IMR-90 (cell line): ENCODE measurements at regions not wholly inside any gene's neighbourhood (a gene's known extent, or its start where the extent isn't known, plus 50 kb on each side); places are given as distances from the start of the nearest gene placed in this dataset.

Experiments used
- ATAC-seq: fragments of 200-7000 bp; cut with Tn5 transposase; 2 replicates; pipeline ENCODE4 v1.9.1; 2020; ENCODE audit warnings: low read depth, mild to moderate bottlenecking, moderate library complexity
- BruUV-seq: library from RNA; stranded (reverse); fragments of 400-500 nt; replicated peaks from 2 replicates; lab custom pipeline; 2021; lab: Mats Ljungman, UMichigan
- CTCF ChIA-PET: fragments of 300-600 bp; formaldehyde crosslinking; extraction: SDS; loops from one replicate; lab custom pipeline; 2021; ENCODE audit warnings: antibody characterized with exemption; lab: Yijun Ruan, JAX
- POLR2A ChIA-PET: fragments of 300-600 bp; sonication (Branson Sonifier 250); formaldehyde crosslinking; loops from one replicate; lab custom pipeline; 2022; ENCODE audit warnings: antibody characterized with exemption; ENCODE audit not compliant: unreplicated experiment; lab: Charles Lee
- DNase-seq: peaks from one replicate; pipeline ENCODE4 v3.0.0; 2013
- H2AFZ ChIP-seq: replicated peaks from 2 replicates; pipeline ENCODE3; 2013; ENCODE audit warnings: low read length, mild to moderate bottlenecking; ENCODE audit not compliant: poor library complexity
- H2AK5ac ChIP-seq: 2 replicates; pipeline ENCODE4 v1.6.1; 2013; ENCODE audit warnings: low read depth, low read length, inconsistent platforms
- H2AK9ac ChIP-seq: replicated peaks from 2 replicates; pipeline ENCODE3; 2013; ENCODE audit warnings: mild to moderate bottlenecking, low read depth, low read length, moderate library complexity; ENCODE audit not compliant: poor library complexity
- H2BK120ac ChIP-seq: 2 replicates; pipeline ENCODE4 v1.6.1; 2013; ENCODE audit warnings: low read depth, low read length, inconsistent platforms
- H2BK15ac ChIP-seq: 3 replicates; pipeline ENCODE4 v1.6.1; 2013; ENCODE audit warnings: low read depth, low read length, inconsistent platforms
- H2BK20ac ChIP-seq: 2 replicates; pipeline ENCODE4 v1.6.1; 2013; ENCODE audit warnings: low read depth, mild to moderate bottlenecking, inconsistent platforms, low read length, moderate library complexity
- H2BK5ac ChIP-seq: 2 replicates; pipeline ENCODE4 v1.6.1; 2013; ENCODE audit warnings: mild to moderate bottlenecking, low read depth, low read length, inconsistent platforms; ENCODE audit not compliant: poor library complexity, severe bottlenecking
- H3K14ac ChIP-seq: replicated peaks from 2 replicates; pipeline ENCODE4 v1.6.1; 2013; ENCODE audit warnings: low read depth, low read length, inconsistent platforms
- H3K18ac ChIP-seq: 2 replicates; pipeline ENCODE4 v1.6.1; 2013; ENCODE audit warnings: low read depth, low read length, control low read depth
- H3K23ac ChIP-seq: 2 replicates; pipeline ENCODE4 v1.6.1; 2013; ENCODE audit warnings: low read depth, low read length, inconsistent platforms
- H3K27ac ChIP-seq: 2 replicates; pipeline ENCODE4 v1.5.1; 2013; ENCODE audit warnings: mild to moderate bottlenecking, control low read depth, low read length; ENCODE audit not compliant: insufficient read depth
- H3K27me3 ChIP-seq: 2 replicates; pipeline ENCODE4 v1.6.1; 2013; ENCODE audit warnings: low read length; ENCODE audit not compliant: control insufficient read depth, insufficient read depth
- H3K36me3 ChIP-seq: 2 replicates; pipeline ENCODE4 v1.6.1; 2013; ENCODE audit warnings: low read length, mixed read lengths; ENCODE audit not compliant: control insufficient read depth, insufficient read depth
- H3K4ac ChIP-seq: 2 replicates; pipeline ENCODE4 v1.6.1; 2013; ENCODE audit warnings: low read depth, low read length, inconsistent platforms
- H3K4me1 ChIP-seq: 2 replicates; pipeline ENCODE4 v1.6.1; 2013; ENCODE audit warnings: low read length, mixed read lengths; ENCODE audit not compliant: control insufficient read depth, insufficient read depth
- H3K4me2 ChIP-seq: 2 replicates; pipeline ENCODE4 v1.6.1; 2013; ENCODE audit warnings: low read depth, mild to moderate bottlenecking, control low read depth, low read length, moderate library complexity
- H3K4me3 ChIP-seq: 2 replicates; pipeline ENCODE4 v1.5.1; 2013; ENCODE audit warnings: low read depth, mild to moderate bottlenecking, control low read depth, low read length, moderate library complexity; ENCODE audit not compliant: insufficient read depth
- H3K56ac ChIP-seq: 2 replicates; pipeline ENCODE4 v1.6.1; 2013; ENCODE audit warnings: low read length, inconsistent platforms; ENCODE audit not compliant: insufficient read depth; ENCODE audit errors: extremely low read depth
- H3K79me1 ChIP-seq, 2 experiments: 2 replicates each; pipeline ENCODE4 v1.6.1; 2013; ENCODE audit warnings: low read length in 2 of 2, inconsistent platforms in 1 of 2, low read depth in 1 of 2
- H3K9ac ChIP-seq: 2 replicates; pipeline ENCODE4 v1.6.1; 2013; ENCODE audit warnings: low read depth, low read length, control low read depth
- H3K9me1 ChIP-seq: 2 replicates; pipeline ENCODE4 v1.6.1; 2013; ENCODE audit warnings: low read length, inconsistent platforms; ENCODE audit not compliant: insufficient read depth
- H3K9me3 ChIP-seq: 2 replicates; pipeline ENCODE4 v1.6.1; 2013; ENCODE audit warnings: low read length; ENCODE audit not compliant: control insufficient read depth, insufficient read depth
- H4K20me1 ChIP-seq: 2 replicates; pipeline ENCODE4 v1.6.1; 2013; ENCODE audit warnings: low read length, inconsistent platforms; ENCODE audit not compliant: insufficient read depth
- H4K5ac ChIP-seq: 2 replicates; pipeline ENCODE4 v1.6.1; 2013; ENCODE audit warnings: mild to moderate bottlenecking, low read depth, low read length, control low read depth
- H4K8ac ChIP-seq, 2 experiments: 2 replicates each; pipeline ENCODE4 v1.6.1; 2013; ENCODE audit warnings: low read depth in 2 of 2, low read length in 2 of 2, control low read depth in 1 of 2, inconsistent platforms in 1 of 2
- H4K91ac ChIP-seq: 2 replicates; pipeline ENCODE4 v1.6.1; 2013; ENCODE audit warnings: low read depth, low read length, inconsistent platforms; ENCODE audit not compliant: insufficient read depth
- BHLHE40 ChIP-seq: fragments of 150-350 bp; IDR thresholded peaks from 2 replicates; pipeline ENCODE4 v1.6.1; 2016; ENCODE audit warnings: mild to moderate bottlenecking, low read depth, low read length
- CEBPB ChIP-seq: IDR thresholded peaks from 2 replicates; pipeline ENCODE4 v1.6.1; 2012; ENCODE audit warnings: low read depth, low read length, improper control_type of control experiment
- CHD1 ChIP-seq: IDR thresholded peaks from 2 replicates; pipeline ENCODE4 v1.6.1; 2012; ENCODE audit warnings: low read depth, low read length, improper control_type of control experiment
- CTCF ChIP-seq: conservative IDR thresholded peaks from 2 replicates; pipeline ENCODE4 v1.5.1; 2012; ENCODE audit warnings: mild to moderate bottlenecking, low read depth, low read length, improper control_type of control experiment
- ELK1 ChIP-seq: fragments of 150-350 bp; IDR thresholded peaks from 2 replicates; pipeline ENCODE4 v1.6.1; 2016; ENCODE audit warnings: low read depth, mild to moderate bottlenecking, low read length, moderate library complexity, borderline replicate concordance
- FOS ChIP-seq: fragments of 150-350 bp; IDR thresholded peaks from 2 replicates; pipeline ENCODE4 v1.6.1; 2016; ENCODE audit warnings: low read depth, low read length
- MAFK ChIP-seq: IDR thresholded peaks from 2 replicates; pipeline ENCODE4 v1.6.1; 2012; ENCODE audit warnings: low read depth, low read length, improper control_type of control experiment
- MAZ ChIP-seq: IDR thresholded peaks from 2 replicates; pipeline ENCODE4 v1.6.1; 2012; ENCODE audit warnings: low read depth, mild to moderate bottlenecking, low read length, improper control_type of control experiment, moderate library complexity, borderline replicate concordance
- MXI1 ChIP-seq: IDR thresholded peaks from 2 replicates; pipeline ENCODE4 v1.6.1; 2012; ENCODE audit warnings: low read depth, mild to moderate bottlenecking, low read length, moderate library complexity, borderline replicate concordance
- NFE2L2 ChIP-seq: fragments of 150-350 bp; IDR thresholded peaks from 2 replicates; pipeline ENCODE4 v1.6.1; 2016; ENCODE audit warnings: low read depth, mild to moderate bottlenecking, low read length
- POLR2A ChIP-seq: IDR thresholded peaks from 2 replicates; pipeline ENCODE4 v1.6.1; 2012; ENCODE audit warnings: mild to moderate bottlenecking, low read depth, low read length
- RAD21 ChIP-seq: IDR thresholded peaks from 2 replicates; pipeline ENCODE4 v1.6.1; 2012; ENCODE audit warnings: low read length, improper control_type of control experiment
- RCOR1 ChIP-seq: IDR thresholded peaks from 2 replicates; pipeline ENCODE4 v1.6.1; 2012; ENCODE audit warnings: mild to moderate bottlenecking, low read length, improper control_type of control experiment; ENCODE audit not compliant: insufficient replicate concordance
- RFX5 ChIP-seq: IDR thresholded peaks from 2 replicates; pipeline ENCODE4 v1.8.0; 2012; ENCODE audit warnings: low read depth, mild to moderate bottlenecking, low read length, moderate library complexity
- SMC3 ChIP-seq: fragments of 150-350 bp; IDR thresholded peaks from 2 replicates; pipeline ENCODE4 v1.6.1; 2016; ENCODE audit warnings: low read depth, mild to moderate bottlenecking, antibody characterized with exemption, low read length, moderate library complexity
- USF2 ChIP-seq: fragments of 150-350 bp; IDR thresholded peaks from 2 replicates; pipeline ENCODE4 v1.6.1; 2017; ENCODE audit warnings: mild to moderate bottlenecking, antibody characterized with exemption, low read length, low read depth
- WGBS, 2 experiments: methylation state at CpG; one replicate each; pipeline versions ENCODE4 v1.1.5 to v1.1.7; 2013; ENCODE audit warnings: missing lambda C conversion rate in 2 of 2; ENCODE audit not compliant: insufficient read length in 1 of 2; ENCODE audit errors: extremely low coverage in 2 of 2; 5-methylcytosine and 5-hydroxymethylcytosine counted together
- dilution Hi-C: fragments of 300-500 bp; cut with HindIII; formaldehyde crosslinking; loops from one replicate; pipeline ENCODE4 v1.14.3; 2018; ENCODE audit warnings: low sequenced_read_pairs; ENCODE audit not compliant: unreplicated experiment
- in situ Hi-C: fragments of 300-500 bp; cut with MboI; formaldehyde crosslinking; loops from 3 replicates; pipeline ENCODE4 v1.14.3; 2019; ENCODE audit warnings: low sequenced_read_pairs, inconsistent platforms, mixed read lengths
- intact Hi-C: fragments of 100-400 bp; cut with micrococcal nuclease; formaldehyde crosslinking; loops from 2 replicates; pipeline ENCODE4 v1.10.0; 2022

- no peak overlapping the region for H2AK5ac ChIP-seq
- H2AK9ac ChIP-seq: no peak overlapping the region
- no peak overlapping the region for H4K8ac ChIP-seq
- H2BK15ac ChIP-seq: no peak overlapping the region
- DNase-seq (no peak), ATAC-seq (no peak)
- no peak overlapping the region for H2BK20ac ChIP-seq
- H3K4me2 ChIP-seq: no peak overlapping the region
- no peak overlapping the region for H2BK120ac ChIP-seq
- in situ Hi-C loops (no loop called here), intact Hi-C loops (no loop called here), dilution Hi-C loops (no loop called here)
- H3K9ac ChIP-seq: no peak overlapping the region
- H3K27ac ChIP-seq: no peak overlapping the region
- H3K4ac ChIP-seq: no peak overlapping the region
- H3K4me1 ChIP-seq: no peaks in the 10 kb centered on the region
- H3K23ac ChIP-seq: no peak overlapping the region
- ChIA-PET CTCF (no interaction called here), POLR2A (no interaction called here)
- H3K36me3 ChIP-seq: no peaks in the 10 kb centered on the region
- no CpG with 5 or more reads among the region's 5 CpGs for WGBS, 2 experiments
- no peak for TF ChIP-seq MXI1
- no peak for TF ChIP-seq BHLHE40
- no peak for TF ChIP-seq CHD1
- TF ChIP-seq MAFK: no peak
- no peak for TF ChIP-seq ELK1
- TF ChIP-seq RCOR1: no peak
- no peak for TF ChIP-seq FOS
- no peak for TF ChIP-seq SMC3
- TF ChIP-seq POLR2A: no peak
- TF ChIP-seq MAZ: no peak
- no peak for TF ChIP-seq RFX5
- no peak for TF ChIP-seq CEBPB
- TF ChIP-seq CTCF: no peak
- TF ChIP-seq NFE2L2: no peak
- no peak for TF ChIP-seq USF2
- no peak for TF ChIP-seq RAD21
- H3K56ac ChIP-seq: no peak overlapping the region
- no peaks in the 10 kb centered on the region for H3K27me3 ChIP-seq
- no peaks in the 10 kb centered on the region for H3K79me1 ChIP-seq
- H3K18ac ChIP-seq: no peak overlapping the region
- no peak overlapping the region for H3K4me3 ChIP-seq
- no peaks in the 10 kb centered on the region for H4K20me1 ChIP-seq
- no TSS peak for BruUV-seq
- H2BK5ac ChIP-seq: no peak overlapping the region
- H3K9me3 ChIP-seq: no peaks in the 10 kb centered on the region
- no peak overlapping the region for H3K14ac ChIP-seq
- H3K9me1 ChIP-seq: no peaks in the 10 kb centered on the region
- H4K5ac ChIP-seq: no peak overlapping the region
- no peak overlapping the region for H4K91ac ChIP-seq
- peak overlapping the region; percentile 8 for H2AFZ ChIP-seq
These were observed 348.0 kb downstream of the SEMA3D start for GRCh38 chr7:84838857-84839256.
